ENCODE measurements at regions not wholly inside any gene's neighbourhood (a gene's known extent, or its start where the extent isn't known, plus 50 kb on each side); places are given as distances from the start of the nearest gene placed in this dataset.

DNA sequence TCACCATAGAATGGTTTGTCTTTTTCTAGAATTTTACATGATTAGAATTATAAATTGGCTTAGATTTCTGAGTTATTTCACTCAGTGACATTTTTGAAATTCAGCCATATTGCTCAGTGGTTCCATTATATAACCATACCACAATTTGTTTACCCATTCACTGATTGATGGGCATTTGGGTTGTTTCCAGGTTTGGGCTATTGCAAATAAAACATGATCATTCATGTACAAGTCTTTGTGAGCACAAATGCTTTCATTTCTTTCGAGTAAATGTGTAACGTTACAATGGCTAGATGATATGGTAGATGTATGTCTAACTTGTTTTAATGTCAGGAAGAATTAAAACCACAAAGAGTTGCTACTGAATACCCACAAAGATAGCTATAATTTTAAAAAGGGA lies 279.9 kb upstream of the TARS1 start:
- H3K9me3 ChIP-seq: peaks cover 0 to 5% (median 0%) of the 10 kb centered on the region in 3 donors
- no peak overlapping the region for H3K27ac ChIP-seq
- TF ChIP-seq, protein P1, sequence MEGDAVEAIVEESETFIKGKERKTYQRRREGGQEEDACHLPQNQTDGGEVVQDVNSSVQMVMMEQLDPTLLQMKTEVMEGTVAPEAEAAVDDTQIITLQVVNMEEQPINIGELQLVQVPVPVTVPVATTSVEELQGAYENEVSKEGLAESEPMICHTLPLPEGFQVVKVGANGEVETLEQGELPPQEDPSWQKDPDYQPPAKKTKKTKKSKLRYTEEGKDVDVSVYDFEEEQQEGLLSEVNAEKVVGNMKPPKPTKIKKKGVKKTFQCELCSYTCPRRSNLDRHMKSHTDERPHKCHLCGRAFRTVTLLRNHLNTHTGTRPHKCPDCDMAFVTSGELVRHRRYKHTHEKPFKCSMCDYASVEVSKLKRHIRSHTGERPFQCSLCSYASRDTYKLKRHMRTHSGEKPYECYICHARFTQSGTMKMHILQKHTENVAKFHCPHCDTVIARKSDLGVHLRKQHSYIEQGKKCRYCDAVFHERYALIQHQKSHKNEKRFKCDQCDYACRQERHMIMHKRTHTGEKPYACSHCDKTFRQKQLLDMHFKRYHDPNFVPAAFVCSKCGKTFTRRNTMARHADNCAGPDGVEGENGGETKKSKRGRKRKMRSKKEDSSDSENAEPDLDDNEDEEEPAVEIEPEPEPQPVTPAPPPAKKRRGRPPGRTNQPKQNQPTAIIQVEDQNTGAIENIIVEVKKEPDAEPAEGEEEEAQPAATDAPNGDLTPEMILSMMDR (IDR thresholded peaks at IDR 0.05): no peak
- no peak overlapping the region for H3K4me3 ChIP-seq
- no peaks in the 10 kb centered on the region for H3K27me3 ChIP-seq
- no peaks in the 10 kb centered on the region for H3K36me3 ChIP-seq
- intact Hi-C loops (cut with DNase I; ENCODE audit: low total_unique reads): no loop called here
- DNase-seq: no peak
- no peaks in the 10 kb centered on the region for H3K4me1 ChIP-seq

DNA sequence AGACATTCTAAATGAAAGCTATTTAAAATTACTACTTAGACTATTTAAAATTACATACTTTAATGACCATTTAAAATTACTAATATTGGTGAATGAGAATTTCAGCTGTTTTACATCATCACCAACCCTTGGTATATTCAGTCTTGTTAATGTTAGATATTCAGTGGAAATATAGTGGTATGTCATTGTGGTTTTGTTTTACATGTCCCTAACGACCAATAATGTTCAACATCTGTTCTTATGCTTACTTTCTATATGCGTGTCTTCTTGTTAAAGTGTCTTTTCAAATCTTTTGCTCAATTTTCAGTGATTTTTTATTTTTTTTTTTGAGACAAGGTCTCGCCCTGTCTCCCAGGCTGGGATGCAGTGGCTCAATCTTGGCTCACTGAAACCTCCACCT lies 279.3 kb upstream of the TARS1 start:
- Histone ChIP-seq H3K9me3 (peaks cover 0 to 5% (median 0%) of the 10 kb centered on the region in 3 donors), H3K4me3 (no peak overlapping the region), H3K27ac (no peak overlapping the region), H3K27me3 (no peaks in the 10 kb centered on the region), H3K4me1 (no peaks in the 10 kb centered on the region), H3K36me3 (no peaks in the 10 kb centered on the region)
- DNase-seq: no peak
- intact Hi-C loops (cut with DNase I; ENCODE audit: low total_unique reads): no loop called here
- TF ChIP-seq, protein P1 (IDR thresholded peaks at IDR 0.05): no peak

DNA sequence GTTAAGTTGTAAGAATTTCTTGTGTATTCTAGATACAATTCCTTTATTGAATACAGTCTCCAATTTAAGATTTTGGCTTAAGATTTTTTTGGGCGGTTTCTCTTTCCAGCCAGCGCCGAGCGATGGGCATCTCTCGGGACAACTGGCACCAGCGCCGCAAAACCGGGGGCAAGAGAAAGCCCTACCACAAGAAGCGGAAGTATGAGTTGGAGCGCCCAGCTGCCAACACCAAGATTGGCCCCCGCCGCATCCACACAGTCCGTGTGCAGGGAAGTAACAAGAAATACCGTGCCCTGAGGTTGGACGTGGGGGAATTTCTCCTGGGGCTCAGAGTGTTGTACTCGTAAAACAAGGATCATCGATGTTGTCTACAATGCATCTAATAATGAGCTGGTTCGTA lies 278.7 kb upstream of the TARS1 start:
- no peaks in the 10 kb centered on the region for H3K36me3 ChIP-seq

DNA sequence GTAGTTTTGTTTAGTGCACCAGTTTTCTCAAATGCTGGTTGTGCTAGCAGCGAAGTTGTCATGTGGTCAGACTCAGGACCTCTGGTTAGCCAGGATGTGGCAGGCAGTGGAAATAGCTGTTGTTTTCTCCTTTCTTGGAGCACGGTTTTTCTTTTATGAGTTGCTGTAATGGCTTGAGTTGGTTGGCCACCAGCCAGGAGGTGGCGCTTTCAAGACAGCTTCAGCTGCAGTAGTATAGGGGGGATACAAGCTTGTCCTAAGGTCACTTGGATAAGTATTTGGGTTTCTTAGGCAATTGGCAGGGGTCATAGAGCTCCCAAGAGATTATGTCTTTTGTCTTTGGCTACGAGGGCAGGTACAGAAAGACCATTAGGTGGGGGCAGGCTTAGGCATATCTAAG lies 274.2 kb upstream of the TARS1 start:
- DNase-seq: no peak
- Histone ChIP-seq H3K4me3 (no peak overlapping the region), H3K27me3 (no peaks in the 10 kb centered on the region), H3K36me3 (no peaks in the 10 kb centered on the region), H3K4me1 (no peaks in the 10 kb centered on the region), H3K27ac (no peak overlapping the region), H3K9me3 (peaks cover 0 to 18% (median 0%) of the 10 kb centered on the region in 3 donors)
- intact Hi-C loops (cut with DNase I; ENCODE audit: low total_unique reads): no loop called here
- TF ChIP-seq, protein P1 (IDR thresholded peaks at IDR 0.05): no peak

More for the DNA sequence above, 278.7 kb upstream of the TARS1 start:
- TF ChIP-seq, protein P1 (IDR thresholded peaks at IDR 0.05): no peak
- no peak for DNase-seq
- H3K27me3 ChIP-seq: no peaks in the 10 kb centered on the region
- intact Hi-C loops (cut with DNase I; ENCODE audit: low total_unique reads): no loop called here
- H3K9me3 ChIP-seq: peaks cover 0 to 5% (median 0%) of the 10 kb centered on the region in 3 donors
- no peaks in the 10 kb centered on the region for H3K4me1 ChIP-seq
- H3K4me3 ChIP-seq: no peak overlapping the region
- H3K27ac ChIP-seq: no peak overlapping the region

GRCh38 chr5:33166948-33167347 lies 273.8 kb upstream of the TARS1 start:
- TF ChIP-seq, protein P1 (IDR thresholded peaks at IDR 0.05): no peak
- Histone ChIP-seq H3K36me3 (no peaks in the 10 kb centered on the region), H3K9me3 (peaks cover 0 to 18% (median 0%) of the 10 kb centered on the region in 3 donors), H3K27me3 (no peaks in the 10 kb centered on the region), H3K4me1 (no peaks in the 10 kb centered on the region), H3K4me3 (no peak overlapping the region), H3K27ac (no peak overlapping the region)
- DNase-seq: no peak
- intact Hi-C loops (cut with DNase I; ENCODE audit: low total_unique reads): no loop called here

- intact Hi-C loops (cut with DNase I; ENCODE audit: low total_unique reads): no loop called here
- no peak for DNase-seq
These were observed 273.2 kb upstream of the TARS1 start for GRCh38 chr5:33167541-33167940.

More at GRCh38 chr5:33167541-33167940, 273.2 kb upstream of the TARS1 start:
- TF ChIP-seq, protein P1 (IDR thresholded peaks at IDR 0.05): no peak
- H3K4me1 ChIP-seq: no peaks in the 10 kb centered on the region
- H3K9me3 ChIP-seq: peaks cover 0 to 18% (median 0%) of the 10 kb centered on the region in 3 donors
- no peaks in the 10 kb centered on the region for H3K27me3 ChIP-seq
- no peak overlapping the region for H3K4me3 ChIP-seq
- no peak overlapping the region for H3K27ac ChIP-seq
- no peaks in the 10 kb centered on the region for H3K36me3 ChIP-seq
